Fibroblast of lung (primary cell): ENCODE measurements at regions not wholly inside any gene's neighbourhood (a gene's known extent, or its start where the extent isn't known, plus 50 kb on each side); places are given as distances from the start of the nearest gene placed in this dataset.

ENCODE experiments used
- DNase-seq, 2 donors: peaks; one replicate each; pipeline versions ENCODE4 v3.0.0 to v3.0.0-alpha.2; 2010; ENCODE audit warnings: low read depth in 2 of 2
- H2AFZ ChIP-seq: 2 replicates; pipeline ENCODE4 v1.5.1; 2012; ENCODE audit warnings: low read length, control low read depth, inconsistent platforms
- H3K27ac ChIP-seq: 2 replicates; pipeline ENCODE4 v1.5.1; 2011; ENCODE audit warnings: low read length, control low read depth; ENCODE audit not compliant: insufficient read depth
- H3K27me3 ChIP-seq: 2 replicates; pipeline ENCODE4 v1.5.1; 2011; ENCODE audit warnings: mild to moderate bottlenecking, low read length; ENCODE audit not compliant: control insufficient read depth, insufficient read depth
- H3K36me3 ChIP-seq: 2 replicates; pipeline ENCODE4 v1.5.1; 2011; ENCODE audit warnings: low read length; ENCODE audit not compliant: control insufficient read depth, insufficient read depth
- H3K4me1 ChIP-seq: 2 replicates; pipeline ENCODE4 v1.5.1; 2011; ENCODE audit warnings: low read length; ENCODE audit not compliant: control insufficient read depth, insufficient read depth; ENCODE audit errors: extremely low read depth
- H3K4me2 ChIP-seq: 2 replicates; pipeline ENCODE4 v1.5.1; 2011; ENCODE audit warnings: low read length, control low read depth; ENCODE audit not compliant: insufficient read depth; ENCODE audit errors: extremely low read depth
- H3K4me3 ChIP-seq, 4 experiments: fragments of 200-600 bp in 1 of 4; sonication (generic) in 1 of 4; replicated peaks in 1 of 4; 2 replicates each; pipeline ENCODE4 v1.5.1; 2011 to 2016; ENCODE audit warnings: low read length in 4 of 4, low read depth in 3 of 4, mild to moderate bottlenecking in 3 of 4, control low read depth in 2 of 4, inconsistent platforms in 1 of 4, mixed read lengths in 1 of 4; ENCODE audit not compliant: insufficient read depth in 1 of 4; ENCODE audit errors: control extremely low read depth in 1 of 4
- H3K79me2 ChIP-seq: 2 replicates; pipeline ENCODE4 v1.5.1; 2012; ENCODE audit warnings: mild to moderate bottlenecking, low read length, inconsistent platforms; ENCODE audit not compliant: control insufficient read depth, insufficient read depth
- H3K9ac ChIP-seq: 2 replicates; pipeline ENCODE4 v1.5.1; 2011; ENCODE audit warnings: mild to moderate bottlenecking, low read length, control low read depth; ENCODE audit not compliant: insufficient read depth
- H3K9me3 ChIP-seq: 2 replicates; pipeline ENCODE4 v1.5.1; 2012; ENCODE audit warnings: low read depth, low read length; ENCODE audit not compliant: control insufficient read depth, insufficient read depth
- H4K20me1 ChIP-seq: 2 replicates; pipeline ENCODE4 v1.5.1; 2011; ENCODE audit warnings: low read length; ENCODE audit not compliant: control insufficient read depth, insufficient read depth; ENCODE audit errors: extremely low read depth
- EZH2 ChIP-seq: IDR thresholded peaks from 2 replicates; pipeline ENCODE4 v1.5.1; 2012; ENCODE audit warnings: low read length, control low read depth, mild to moderate bottlenecking; ENCODE audit errors: missing control alignments
- TF ChIP-seq, protein P1 (sequence below), 2 donors: IDR thresholded peaks in 1 of 2; conservative IDR thresholded peaks in 1 of 2; 1 replicate in 1 of 2; 2 replicates in 1 of 2; pipeline ENCODE4 v1.5.1; 2011 to 2012; ENCODE audit warnings: low read length in 2 of 2, control low read depth in 1 of 2, inconsistent platforms in 1 of 2, low read depth in 1 of 2, mild to moderate bottlenecking in 1 of 2

DNA sequence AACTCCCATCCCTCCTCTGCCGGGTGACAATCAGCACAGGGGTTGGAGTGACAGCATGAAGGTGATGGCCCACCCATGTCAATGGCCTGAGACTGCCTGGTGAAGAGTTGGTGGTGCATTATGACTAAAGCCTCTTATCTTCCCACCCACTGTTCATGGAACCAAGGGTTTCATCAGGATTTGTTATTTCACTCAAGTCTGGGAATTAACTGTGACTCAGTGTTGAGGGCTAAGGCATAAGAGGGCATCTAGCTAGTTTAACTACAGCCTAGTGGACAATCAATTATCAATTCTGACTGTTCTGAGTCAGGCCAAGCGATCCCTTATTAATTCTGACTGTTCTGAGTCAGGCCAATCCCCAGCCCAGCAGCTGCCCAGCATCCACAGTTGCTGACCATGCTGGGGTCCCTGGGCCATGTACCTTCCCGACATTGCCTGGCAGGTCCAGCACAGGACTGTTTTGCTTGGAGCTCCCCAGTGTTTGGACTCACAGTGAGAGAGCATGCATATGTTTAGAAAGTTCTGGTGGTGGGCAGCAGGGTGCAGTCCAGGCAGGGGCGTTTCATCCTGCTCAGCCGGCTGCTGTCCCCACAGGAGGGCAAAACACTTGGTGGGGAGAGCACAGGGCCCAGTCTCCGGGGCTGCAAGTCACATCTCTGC lies 65.5 kb downstream of the RASL11A start:
- Histone ChIP-seq H3K27ac (no peak overlapping the region), H3K4me1 (no peaks in the 10 kb centered on the region), H3K9me3 (no peaks in the 10 kb centered on the region), H3K36me3 (no peaks in the 10 kb centered on the region), H3K4me3 (no peak overlapping the region), H3K27me3 (no peaks in the 10 kb centered on the region), H2AFZ (no peak overlapping the region), H3K9ac (no peak overlapping the region), H3K79me2 (no peaks in the 10 kb centered on the region), H4K20me1 (no peaks in the 10 kb centered on the region), H3K4me2 (no peak overlapping the region)
- DNase-seq = peak; percentile 28 to 84
- TF ChIP-seq, protein P1, sequence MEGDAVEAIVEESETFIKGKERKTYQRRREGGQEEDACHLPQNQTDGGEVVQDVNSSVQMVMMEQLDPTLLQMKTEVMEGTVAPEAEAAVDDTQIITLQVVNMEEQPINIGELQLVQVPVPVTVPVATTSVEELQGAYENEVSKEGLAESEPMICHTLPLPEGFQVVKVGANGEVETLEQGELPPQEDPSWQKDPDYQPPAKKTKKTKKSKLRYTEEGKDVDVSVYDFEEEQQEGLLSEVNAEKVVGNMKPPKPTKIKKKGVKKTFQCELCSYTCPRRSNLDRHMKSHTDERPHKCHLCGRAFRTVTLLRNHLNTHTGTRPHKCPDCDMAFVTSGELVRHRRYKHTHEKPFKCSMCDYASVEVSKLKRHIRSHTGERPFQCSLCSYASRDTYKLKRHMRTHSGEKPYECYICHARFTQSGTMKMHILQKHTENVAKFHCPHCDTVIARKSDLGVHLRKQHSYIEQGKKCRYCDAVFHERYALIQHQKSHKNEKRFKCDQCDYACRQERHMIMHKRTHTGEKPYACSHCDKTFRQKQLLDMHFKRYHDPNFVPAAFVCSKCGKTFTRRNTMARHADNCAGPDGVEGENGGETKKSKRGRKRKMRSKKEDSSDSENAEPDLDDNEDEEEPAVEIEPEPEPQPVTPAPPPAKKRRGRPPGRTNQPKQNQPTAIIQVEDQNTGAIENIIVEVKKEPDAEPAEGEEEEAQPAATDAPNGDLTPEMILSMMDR (conservative IDR thresholded peaks at IDR 0.05 in 1 of 2, IDR thresholded peaks at IDR 0.05 in 1 of 2; ENCODE audit: low read depth in 1 of 2, low read length in 2 of 2) = no peak
- no peak for TF ChIP-seq EZH2

DNA sequence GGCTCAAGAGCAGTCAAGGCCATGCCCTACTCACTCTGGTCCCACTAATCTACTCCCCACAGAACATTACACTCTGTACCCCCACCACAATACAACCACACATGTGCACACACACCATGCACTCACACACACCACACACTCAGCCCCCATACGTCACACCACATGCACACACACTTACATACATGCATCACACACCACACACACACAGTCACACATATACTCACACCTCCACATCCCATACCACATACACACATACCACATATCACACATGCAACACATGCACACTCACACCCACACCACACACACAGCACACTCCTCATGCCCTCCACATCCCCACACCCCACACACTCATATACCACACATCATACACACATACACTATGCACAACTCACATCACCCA lies 67.6 kb downstream of the RASL11A start:
- H2AFZ ChIP-seq = no peak overlapping the region
- H3K27ac ChIP-seq = no peak overlapping the region
- no peaks in the 10 kb centered on the region for H3K4me1 ChIP-seq
- no peaks in the 10 kb centered on the region for H3K79me2 ChIP-seq
- H3K9me3 ChIP-seq = no peaks in the 10 kb centered on the region
- H4K20me1 ChIP-seq = no peaks in the 10 kb centered on the region
- no peaks in the 10 kb centered on the region for H3K27me3 ChIP-seq
- H3K9ac ChIP-seq = no peak overlapping the region
- H3K36me3 ChIP-seq = no peaks in the 10 kb centered on the region
- TF ChIP-seq, protein P1 (conservative IDR thresholded peaks at IDR 0.05 in 1 of 2, IDR thresholded peaks at IDR 0.05 in 1 of 2; ENCODE audit: low read depth in 1 of 2, low read length in 2 of 2) = no peak
- no peak for TF ChIP-seq EZH2
- no peak for DNase-seq
- H3K4me2 ChIP-seq = no peak overlapping the region
- no peak overlapping the region for H3K4me3 ChIP-seq

DNA sequence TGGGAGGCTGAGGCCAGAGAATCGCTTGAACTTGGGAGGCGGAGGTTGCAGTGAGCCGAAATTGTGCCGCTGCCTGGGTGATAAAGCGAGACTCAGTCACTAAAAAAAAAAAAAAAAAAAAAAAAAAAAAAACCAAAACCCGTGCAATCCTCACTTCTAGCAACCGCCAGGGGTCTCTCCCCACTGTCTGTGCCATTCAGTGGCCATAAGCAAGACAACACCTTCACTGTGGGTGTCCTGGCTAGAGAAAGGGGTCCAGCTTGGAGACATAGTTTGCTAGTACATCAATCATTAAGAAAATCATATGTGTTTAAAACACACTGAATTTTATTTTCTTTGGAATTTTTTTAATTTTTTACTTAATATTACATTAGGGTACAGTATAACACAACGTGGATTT lies 68.2 kb downstream of the RASL11A start:
- H3K4me2 ChIP-seq = no peak overlapping the region
- no peaks in the 10 kb centered on the region for H3K9me3 ChIP-seq
- H3K4me1 ChIP-seq = no peaks in the 10 kb centered on the region
- no peak overlapping the region for H3K27ac ChIP-seq
- no peaks in the 10 kb centered on the region for H3K27me3 ChIP-seq
- no peaks in the 10 kb centered on the region for H4K20me1 ChIP-seq
- no peak overlapping the region for H3K4me3 ChIP-seq
- no peaks in the 10 kb centered on the region for H3K36me3 ChIP-seq
- no peak overlapping the region for H2AFZ ChIP-seq
- DNase-seq = no peak
- H3K79me2 ChIP-seq = no peaks in the 10 kb centered on the region
- TF ChIP-seq EZH2 = no peak
- TF ChIP-seq, protein P1 (conservative IDR thresholded peaks at IDR 0.05 in 1 of 2, IDR thresholded peaks at IDR 0.05 in 1 of 2; ENCODE audit: low read depth in 1 of 2, low read length in 2 of 2) = peak in 1 of 2 donors; percentile 41
- H3K9ac ChIP-seq = no peak overlapping the region
